Esophagus muscularis mucosa (tissue), 4 donors: ENCODE measurements at regions not wholly inside any gene's neighbourhood (a gene's known extent, or its start where the extent isn't known, plus 50 kb on each side); places are given as distances from the start of the nearest gene placed in this dataset.

Source experiments
- DNase-seq: peaks from one replicate; pipeline ENCODE4 v3.0.0-alpha.2; 2017; ENCODE audit errors: extremely low spot score
- H3K27ac ChIP-seq, 4 donors: fragments of 200-600 bp; sonication (generic); replicated peaks in 1 of 4; 1 replicate in 3 of 4; 2 replicates in 1 of 4; pipeline ENCODE4 v1.5.1; 2016 to 2019; ENCODE audit warnings: mild to moderate bottlenecking in 1 of 4
- H3K27me3 ChIP-seq, 4 donors: fragments of 200-600 bp; sonication (generic); one replicate each; pipeline versions ENCODE4 v1.5.1 to v1.6.0; 2016 to 2019
- H3K36me3 ChIP-seq, 4 donors: fragments of 200-600 bp; sonication (generic); one replicate each; pipeline ENCODE4 v1.5.1; 2016 to 2019
- H3K4me1 ChIP-seq, 4 donors: fragments of 200-600 bp; sonication (generic); one replicate each; pipeline ENCODE4 v1.5.1; 2016 to 2019
- H3K4me3 ChIP-seq, 4 donors: fragments of 200-600 bp; sonication (generic); 1 replicate in 2 of 4; 2 replicates in 2 of 4; pipeline ENCODE4 v1.5.1; 2016 to 2019; ENCODE audit warnings: mild to moderate bottlenecking in 4 of 4, moderate library complexity in 1 of 4
- H3K9me3 ChIP-seq, 4 donors: fragments of 200-600 bp; sonication (generic); 1 replicate in 3 of 4; 2 replicates in 1 of 4; pipeline ENCODE4 v1.5.1; 2016 to 2019
- CTCF ChIP-seq, 3 experiments: fragments of 200-600 bp in 2 of 3; fragments of 450-650 bp in 1 of 3; sonication (generic) in 2 of 3; IDR thresholded peaks; one replicate each; pipeline ENCODE4 v1.5.1; 2017 to 2019; ENCODE audit warnings: antibody characterized with exemption in 3 of 3, mild to moderate bottlenecking in 2 of 3, moderate library complexity in 1 of 3
- EP300 ChIP-seq: sonication (generic); formaldehyde crosslinking; IDR thresholded peaks from one replicate; pipeline ENCODE4 v1.6.1; 2017; ENCODE audit warnings: antibody characterized with exemption
- POLR2A ChIP-seq: fragments of 450-650 bp; IDR thresholded peaks from one replicate; pipeline ENCODE4 v1.6.1; 2017; ENCODE audit warnings: antibody characterized with exemption, moderate library complexity, mild to moderate bottlenecking, low read depth
- POLR2AphosphoS5 ChIP-seq, 2 donors: sonication (generic); formaldehyde crosslinking; IDR thresholded peaks; one replicate each; pipeline ENCODE4 v1.6.1; 2017; ENCODE audit warnings: antibody characterized with exemption in 2 of 2
- WGBS: methylation state at CpG from one replicate; pipeline ENCODE4 v1.1.5; 2018; 5-methylcytosine and 5-hydroxymethylcytosine counted together
- intact Hi-C: fragments of 100-400 bp; cut with DNase I; formaldehyde crosslinking; loops from one replicate; pipeline ENCODE4 v1.15.1; 2023

DNA sequence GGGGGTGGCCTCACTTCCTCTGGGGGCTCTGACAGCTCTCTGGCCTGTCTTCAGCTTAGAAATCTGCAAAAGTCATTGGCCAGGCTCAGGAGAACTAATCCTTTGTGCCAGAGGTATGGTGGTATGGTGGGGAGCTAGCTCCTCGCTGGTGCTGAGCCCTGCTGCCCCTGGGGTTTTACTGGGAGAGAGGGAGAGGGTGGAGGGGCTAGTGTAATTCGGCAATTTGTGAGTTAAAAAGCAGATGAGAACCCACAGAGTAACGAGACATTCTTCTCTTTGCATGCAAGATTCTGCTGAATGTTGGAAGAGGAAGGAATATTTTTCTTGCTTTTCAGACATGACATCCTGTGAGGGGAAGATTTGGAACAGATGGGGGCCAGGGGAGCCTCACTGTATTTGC lies 65.5 kb upstream of the SPRY4 start:
- 25% methylated on average over 3 of the region's 3 CpGs for WGBS
- TF ChIP-seq POLR2AphosphoS5 (IDR thresholded peaks at IDR 0.05) (no peak), CTCF (IDR thresholded peaks at IDR 0.05) (no peak), POLR2A (no peak), EP300 (no peak)
- H3K27ac ChIP-seq, result peak overlapping the region; percentile 18 to 71 (median 63)

DNA sequence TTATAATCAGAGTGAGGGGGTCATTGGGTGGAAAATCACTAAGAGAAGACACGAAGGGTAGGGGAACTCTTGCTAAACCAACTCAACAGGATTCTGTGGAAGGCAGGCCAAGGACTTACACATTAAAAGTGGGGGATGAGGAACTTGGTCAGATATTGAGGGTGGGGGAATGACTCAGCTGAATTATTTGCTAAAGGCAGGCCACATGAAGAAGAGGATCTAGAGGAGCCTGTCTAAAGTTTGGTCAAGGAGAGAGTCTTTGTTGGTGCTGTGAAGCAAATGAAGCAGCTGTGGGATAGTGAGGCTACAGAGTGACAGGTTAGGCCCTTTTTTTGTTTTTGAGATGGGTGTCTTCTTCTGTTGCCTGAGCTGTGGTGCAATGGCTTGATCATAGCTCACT lies 63.9 kb upstream of the SPRY4 start:
- Histone ChIP-seq H3K4me3 (no peak overlapping the region), H3K27ac (no peak overlapping the region), H3K9me3 (no peaks in the 10 kb centered on the region), H3K27me3 (no peaks in the 10 kb centered on the region), H3K4me1 (peaks cover 26 to 50% (median 44%) of the 10 kb centered on the region in 4 donors), H3K36me3 (no peaks in the 10 kb centered on the region)
- 74% methylated on average over 1 of the region's 1 CpG for WGBS
- no peak for DNase-seq
- intact Hi-C loops, result no loop called here
- TF ChIP-seq CTCF (IDR thresholded peaks at IDR 0.05), result no peak
- TF ChIP-seq POLR2AphosphoS5 (IDR thresholded peaks at IDR 0.05), result no peak
- TF ChIP-seq POLR2A, result no peak
- no peak for TF ChIP-seq EP300

More for the DNA sequence above, 65.5 kb upstream of the SPRY4 start:
- Histone ChIP-seq H3K9me3 (no peaks in the 10 kb centered on the region), H3K4me1 (peaks cover 26 to 50% (median 44%) of the 10 kb centered on the region in 4 donors), H3K4me3 (no peak overlapping the region), H3K27me3 (no peaks in the 10 kb centered on the region), H3K36me3 (no peaks in the 10 kb centered on the region)
- intact Hi-C loops, result no loop called here
- no peak for DNase-seq

DNA sequence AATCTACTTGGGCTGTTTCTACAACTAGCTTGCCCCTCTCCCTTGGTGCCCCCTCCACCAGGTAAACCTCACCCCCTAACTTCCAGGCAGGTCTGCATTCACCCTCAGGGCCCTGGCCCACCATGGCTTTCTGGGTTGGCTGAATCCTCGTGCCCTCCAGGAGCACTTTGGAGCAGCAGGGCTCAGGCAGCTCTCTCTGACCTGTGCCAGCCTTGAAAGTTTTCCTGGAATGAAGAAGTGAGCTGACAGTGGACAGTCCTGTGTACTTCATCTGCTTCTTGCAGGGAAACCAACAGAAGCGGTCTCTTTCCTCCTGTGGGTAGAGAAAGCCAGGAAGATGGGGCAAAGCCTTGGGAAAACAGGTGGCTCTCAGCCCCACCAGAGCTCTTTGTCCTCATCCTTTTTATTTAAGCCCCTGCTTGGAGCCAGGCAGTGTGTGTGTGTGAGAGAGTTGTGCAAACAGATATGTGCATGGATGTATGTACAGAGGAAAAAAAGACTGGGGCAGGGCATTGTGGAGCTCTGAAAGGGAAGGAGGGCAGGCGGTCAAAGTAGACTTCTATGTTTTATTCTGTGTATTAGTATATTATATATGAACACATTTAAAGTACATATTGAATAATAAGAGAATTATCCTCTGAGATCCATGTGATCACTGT lies 62.3 kb upstream of the SPRY4 start:
- no peak overlapping the region for H3K4me3 ChIP-seq
- no peak for DNase-seq
- H3K9me3 ChIP-seq, result no peaks in the 10 kb centered on the region
- no peaks in the 10 kb centered on the region for H3K27me3 ChIP-seq
- TF ChIP-seq CTCF (IDR thresholded peaks at IDR 0.05) (no peak), POLR2AphosphoS5 (IDR thresholded peaks at IDR 0.05) (no peak), EP300 (no peak), POLR2A (no peak)
- 88% methylated on average over 3 of the region's 3 CpGs for WGBS
- no peaks in the 10 kb centered on the region for H3K36me3 ChIP-seq
- peaks cover 26 to 50% (median 44%) of the 10 kb centered on the region in 4 donors for H3K4me1 ChIP-seq
- intact Hi-C loops, result no loop called here
- peak overlapping the region in 1 of 4 donors; percentile 26 for H3K27ac ChIP-seq

DNA sequence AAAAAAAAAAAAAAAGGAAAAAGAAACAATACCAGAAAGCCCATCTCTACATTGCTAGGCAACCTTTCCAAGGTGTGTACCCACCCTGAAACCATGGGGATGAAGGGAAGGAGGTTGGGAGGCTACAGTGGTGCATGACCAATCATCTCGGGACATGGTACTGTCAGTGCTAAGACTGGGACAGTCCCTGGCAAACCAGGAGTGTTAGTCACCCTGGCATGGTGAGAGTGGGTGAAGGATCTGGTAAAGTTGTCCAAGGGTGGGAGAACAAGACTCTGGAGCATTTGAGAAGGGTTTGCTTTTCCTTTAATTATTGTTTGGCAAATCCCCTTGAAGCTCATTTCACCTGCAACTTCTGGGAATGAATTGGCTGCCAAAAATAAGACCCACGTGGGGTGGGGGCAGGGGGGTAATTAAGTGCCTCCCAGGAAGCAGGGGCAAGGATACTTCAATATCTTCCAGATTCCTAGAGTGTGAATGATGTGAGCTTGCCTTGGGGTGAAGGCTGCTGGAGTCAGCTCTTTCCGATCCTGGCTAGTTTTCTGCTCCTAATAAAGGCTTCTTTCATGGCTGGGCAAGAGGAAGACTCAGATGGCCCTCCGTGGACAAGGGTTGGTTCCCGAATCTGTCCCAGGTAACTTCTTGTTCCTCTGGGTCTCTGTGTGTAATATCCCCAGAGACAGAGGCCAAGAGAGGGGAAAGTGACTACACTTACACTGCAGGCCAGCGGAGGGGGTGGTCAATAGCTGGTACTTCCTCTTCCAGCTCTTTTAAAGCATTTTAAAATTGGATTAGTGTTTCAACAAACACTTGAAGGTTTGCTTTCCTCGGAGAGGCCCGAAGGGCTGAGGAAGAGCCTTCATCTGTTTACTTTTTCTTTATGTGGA lies 61.6 kb upstream of the SPRY4 start:
- H3K4me3 ChIP-seq, result no peak overlapping the region
- TF ChIP-seq POLR2AphosphoS5 (IDR thresholded peaks at IDR 0.05) (no peak), CTCF (IDR thresholded peaks at IDR 0.05) (no peak), EP300 (no peak), POLR2A (no peak)
- H3K27me3 ChIP-seq, result no peaks in the 10 kb centered on the region
- no peaks in the 10 kb centered on the region for H3K9me3 ChIP-seq
- H3K27ac ChIP-seq, result peak overlapping the region in 1 of 4 donors; percentile 26
- no peak for DNase-seq
- 58% methylated on average over 8 of the region's 8 CpGs for WGBS
- H3K36me3 ChIP-seq, result no peaks in the 10 kb centered on the region
- intact Hi-C loops, result no loop called here
- H3K4me1 ChIP-seq, result peaks cover 25 to 46% (median 40%) of the 10 kb centered on the region in 4 donors
